BJ (cell line): ENCODE measurements at regions not wholly inside any gene's neighbourhood (a gene's known extent, or its start where the extent isn't known, plus 50 kb on each side); places are given as distances from the start of the nearest gene placed in this dataset.
"Not testable (repeated sequence)": the region's sequence is repeated elsewhere in the genome, so short reads cannot be mapped to it uniquely, and the experiment has no call there.

Source experiments
- CTCF ChIA-PET: fragments of 350-600 bp; formaldehyde crosslinking; extraction: SDS; loops from one replicate; lab custom pipeline; 2021; ENCODE audit warnings: antibody characterized with exemption, inconsistent platforms; lab: Yijun Ruan, JAX
- POLR2A ChIA-PET: fragments of 300-600 bp; sonication (Branson Sonifier 250); formaldehyde crosslinking; extraction: SDS; loops from one replicate; lab custom pipeline; 2021; ENCODE audit warnings: antibody characterized with exemption; lab: Charles Lee
- DNase-seq: peaks from one replicate; pipeline ENCODE4 v3.0.0-alpha.2; 2011; ENCODE audit warnings: low read depth
- H3K27me3 ChIP-seq: 2 replicates; pipeline ENCODE4 v1.6.0; 2011; ENCODE audit warnings: low read length; ENCODE audit not compliant: control insufficient read depth, insufficient read depth
- H3K36me3 ChIP-seq: 2 replicates; pipeline ENCODE4 v1.5.1; 2011; ENCODE audit warnings: low read length; ENCODE audit not compliant: control insufficient read depth, insufficient read depth
- H3K4me3 ChIP-seq: 2 replicates; pipeline ENCODE4 v1.5.1; 2011; ENCODE audit warnings: low read depth, mild to moderate bottlenecking, control low read depth, low read length
- TF ChIP-seq, protein P1 (sequence below): IDR thresholded peaks from 2 replicates; pipeline ENCODE4 v1.5.1; 2011; ENCODE audit warnings: low read depth, mild to moderate bottlenecking, control low read depth, inconsistent platforms, low read length, moderate library complexity; ENCODE audit not compliant: insufficient read depth

DNA sequence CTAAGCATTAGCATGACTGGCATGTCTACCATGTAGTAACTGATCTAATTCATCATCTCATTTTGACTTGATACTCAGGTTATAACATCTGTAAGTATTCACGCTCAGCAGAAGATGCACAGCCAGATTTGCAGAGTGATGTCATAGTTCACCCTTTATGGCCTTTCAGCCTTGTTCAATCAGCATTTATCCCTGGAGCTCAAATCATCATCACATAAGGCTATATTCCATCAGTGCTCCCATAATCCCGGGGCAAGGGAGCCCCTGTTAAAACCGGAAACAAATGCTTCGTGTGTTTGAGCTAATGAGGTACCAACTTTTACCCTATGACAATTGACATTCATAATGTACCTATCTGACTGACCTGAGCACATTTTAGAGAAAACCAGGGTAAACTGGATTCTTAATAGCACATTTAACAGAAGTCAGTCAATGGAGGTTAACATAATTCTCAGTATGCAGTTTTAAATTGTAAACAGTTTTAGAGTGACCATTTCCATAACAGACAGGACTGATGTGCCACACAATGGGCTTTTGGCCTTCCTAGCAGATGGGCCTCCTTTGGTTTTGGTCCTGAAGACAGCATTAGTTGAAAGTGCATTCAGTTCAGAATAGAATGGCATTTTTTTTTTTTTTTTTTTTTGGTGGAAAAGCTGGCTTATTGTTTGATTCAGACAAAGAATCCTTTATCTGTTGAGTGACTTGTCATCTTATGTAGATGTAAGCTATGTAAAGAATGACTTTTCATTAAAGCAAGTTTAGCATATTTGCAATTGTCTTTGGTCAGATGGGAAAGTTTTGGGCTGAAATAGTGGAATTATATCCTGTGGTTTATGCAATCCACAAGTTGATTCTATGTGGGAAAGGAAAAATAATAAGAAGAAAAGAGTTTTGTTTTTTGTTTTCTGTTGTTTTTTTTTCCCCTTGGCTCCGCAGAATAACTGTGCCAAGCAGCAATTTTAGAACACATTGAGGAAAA lies 866.0 kb upstream of the ACVR2A start:
- ChIA-PET POLR2A (interaction anchor here (0.6 kb wide), 1 partner anchor 55 kb away, joined by 4 read pairs; no protein-coding TSS in a partner anchor), CTCF (no interaction called here)
- H3K27me3 ChIP-seq: no peaks in the 10 kb centered on the region
- no peaks in the 10 kb centered on the region for H3K36me3 ChIP-seq
- H3K4me3 ChIP-seq: no peak overlapping the region
- TF ChIP-seq, protein P1, sequence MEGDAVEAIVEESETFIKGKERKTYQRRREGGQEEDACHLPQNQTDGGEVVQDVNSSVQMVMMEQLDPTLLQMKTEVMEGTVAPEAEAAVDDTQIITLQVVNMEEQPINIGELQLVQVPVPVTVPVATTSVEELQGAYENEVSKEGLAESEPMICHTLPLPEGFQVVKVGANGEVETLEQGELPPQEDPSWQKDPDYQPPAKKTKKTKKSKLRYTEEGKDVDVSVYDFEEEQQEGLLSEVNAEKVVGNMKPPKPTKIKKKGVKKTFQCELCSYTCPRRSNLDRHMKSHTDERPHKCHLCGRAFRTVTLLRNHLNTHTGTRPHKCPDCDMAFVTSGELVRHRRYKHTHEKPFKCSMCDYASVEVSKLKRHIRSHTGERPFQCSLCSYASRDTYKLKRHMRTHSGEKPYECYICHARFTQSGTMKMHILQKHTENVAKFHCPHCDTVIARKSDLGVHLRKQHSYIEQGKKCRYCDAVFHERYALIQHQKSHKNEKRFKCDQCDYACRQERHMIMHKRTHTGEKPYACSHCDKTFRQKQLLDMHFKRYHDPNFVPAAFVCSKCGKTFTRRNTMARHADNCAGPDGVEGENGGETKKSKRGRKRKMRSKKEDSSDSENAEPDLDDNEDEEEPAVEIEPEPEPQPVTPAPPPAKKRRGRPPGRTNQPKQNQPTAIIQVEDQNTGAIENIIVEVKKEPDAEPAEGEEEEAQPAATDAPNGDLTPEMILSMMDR: no peak
- DNase-seq: no peak

DNA sequence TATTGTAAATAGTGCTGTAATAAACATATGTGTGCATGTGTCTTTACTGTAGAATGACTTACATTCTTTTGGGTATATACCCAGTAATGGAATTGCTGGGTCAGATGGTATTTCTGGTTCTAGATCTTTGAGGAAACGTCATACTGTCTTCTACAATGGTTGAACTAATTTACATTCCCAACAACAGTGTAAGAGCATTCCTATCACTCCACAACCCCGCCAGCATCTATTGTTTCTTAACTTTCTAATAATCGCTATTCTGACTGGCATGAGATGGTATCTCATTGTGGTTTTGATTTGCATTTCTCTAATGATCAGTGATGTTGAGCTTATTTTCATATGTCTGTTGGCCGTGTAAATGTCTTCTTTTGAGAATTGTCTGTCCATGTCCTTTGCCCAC lies 873.8 kb upstream of the ACVR2A start:
- H3K36me3 ChIP-seq, CTCF ChIA-PET, POLR2A ChIA-PET, DNase-seq, H3K4me3 ChIP-seq, H3K27me3 ChIP-seq: not testable (repeated sequence)

DNA sequence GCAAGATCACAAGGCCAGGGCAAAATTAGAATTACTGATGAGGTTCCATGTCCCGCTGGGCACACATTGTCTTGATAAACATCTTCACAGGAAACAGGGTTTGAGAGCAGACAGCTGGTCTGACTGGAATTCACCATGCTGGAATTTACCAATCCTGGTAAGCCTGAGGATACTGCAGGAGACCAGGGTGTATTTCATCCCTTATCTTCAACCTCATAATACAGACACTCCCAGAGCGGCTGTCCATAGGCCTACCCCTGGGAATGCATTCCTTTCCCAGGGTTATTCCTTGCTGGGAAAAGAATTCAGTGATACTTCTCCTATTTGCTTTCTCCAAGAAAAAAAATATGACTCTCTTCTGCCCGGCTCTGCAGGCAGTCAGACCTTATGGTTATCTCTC lies 875.1 kb upstream of the ACVR2A start:
- POLR2A ChIA-PET, CTCF ChIA-PET, H3K36me3 ChIP-seq, DNase-seq, H3K4me3 ChIP-seq, H3K27me3 ChIP-seq: not testable (repeated sequence)

DNA sequence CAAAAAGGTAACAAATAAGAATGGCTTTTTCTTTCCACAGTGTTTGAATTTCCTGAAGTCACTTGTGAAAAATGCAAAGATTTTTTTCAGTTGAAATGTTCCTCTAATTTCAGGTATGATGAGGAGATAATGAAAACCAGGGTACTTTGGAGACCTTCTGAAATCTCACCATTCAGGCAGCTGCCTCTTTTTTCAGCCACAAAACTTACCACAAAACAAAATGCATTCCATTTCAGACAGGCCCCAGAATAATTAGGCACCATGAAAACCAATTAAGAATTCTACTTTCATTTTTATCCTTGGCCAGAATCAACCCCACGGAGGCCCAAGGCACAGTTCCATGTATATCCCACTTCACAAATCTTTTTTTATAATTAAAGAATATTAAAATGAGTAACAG lies 880.3 kb upstream of the ACVR2A start:
- TF ChIP-seq, protein P1: no peak

DNA sequence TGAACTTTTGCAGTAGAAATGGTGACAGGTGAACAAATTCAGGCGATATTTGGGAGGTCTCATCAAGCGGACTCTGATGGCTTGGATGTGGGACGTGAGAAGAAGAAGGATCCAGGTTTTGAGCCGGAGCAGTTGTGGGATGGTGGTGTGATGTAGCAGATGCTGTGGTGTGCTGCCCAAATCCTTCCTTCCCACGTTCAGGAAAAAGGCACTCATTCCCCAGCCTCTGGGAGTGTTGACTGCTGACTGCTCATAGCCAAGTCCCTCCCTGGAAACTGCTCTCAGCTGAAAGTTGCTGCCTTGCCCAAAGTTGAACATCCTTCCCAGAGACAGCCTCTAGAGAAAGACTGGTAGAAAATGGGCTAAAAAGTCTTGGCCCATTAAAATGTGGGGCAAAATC lies 890.3 kb upstream of the ACVR2A start:
- POLR2A ChIA-PET: no interaction called here
- CTCF ChIA-PET: no interaction called here
- DNase-seq: no peak
- Histone ChIP-seq H3K36me3 (no peaks in the 10 kb centered on the region), H3K4me3 (no peak overlapping the region), H3K27me3 (no peaks in the 10 kb centered on the region)
- TF ChIP-seq, protein P1: no peak

More for the DNA sequence above, 880.3 kb upstream of the ACVR2A start:
- no peak overlapping the region for H3K4me3 ChIP-seq
- DNase-seq: no peak
- no peaks in the 10 kb centered on the region for H3K36me3 ChIP-seq
- H3K27me3 ChIP-seq: no peaks in the 10 kb centered on the region
- CTCF ChIA-PET: no interaction called here
- POLR2A ChIA-PET: no interaction called here

DNA sequence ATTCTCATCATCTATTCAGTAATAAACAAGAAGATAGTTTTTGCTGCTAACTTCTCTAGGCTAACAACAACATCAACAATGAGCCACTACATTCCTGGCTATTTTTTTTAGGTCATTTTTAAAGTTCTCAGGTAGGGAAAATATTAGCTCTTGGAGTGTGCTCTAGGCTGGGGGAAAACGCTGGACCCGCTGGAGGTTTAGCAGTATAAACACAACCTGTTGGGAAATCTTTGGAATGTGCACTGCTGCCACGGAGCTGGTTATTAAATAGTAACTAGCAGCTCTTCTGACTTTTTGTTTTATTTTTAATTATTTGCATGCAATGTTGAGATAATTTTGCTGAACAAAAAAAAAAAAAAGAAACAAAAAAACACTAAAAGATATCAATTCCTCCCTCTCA lies 892.1 kb upstream of the ACVR2A start:
- POLR2A ChIA-PET: interaction anchor here (0.6 kb wide), 1 partner anchor 12 kb away, joined by 9 read pairs; no protein-coding TSS in a partner anchor
- Histone ChIP-seq H3K4me3 (no peak overlapping the region), H3K36me3 (no peaks in the 10 kb centered on the region), H3K27me3 (no peaks in the 10 kb centered on the region)
- CTCF ChIA-PET: interaction anchor here (0.7 kb wide), 1 partner anchor 22 kb away, joined by 3 read pairs; no protein-coding TSS in a partner anchor
- DNase-seq: no peak
- TF ChIP-seq, protein P1: no peak
